A549 (cell line): ENCODE measurements at regions not wholly inside any gene's neighbourhood (a gene's known extent, or its start where the extent isn't known, plus 50 kb on each side); places are given as distances from the start of the nearest gene placed in this dataset.

ENCODE experiments used
- ATAC-seq, 2 experiments: fragments of 200-7000 bp in 1 of 2; fragments of >200 bp in 1 of 2; cut with Nextera tagmentation in 1 of 2; cut with Tn5 transposase in 1 of 2; 3 replicates each; pipeline versions ENCODE4 v1.8.0 to v1.9.1; 2018 to 2020; ENCODE audit warnings: mild to moderate bottlenecking in 1 of 2, moderate library complexity in 1 of 2
- CTCF ChIA-PET: fragments of 300-600 bp; sonication (Branson Sonifier 250); formaldehyde crosslinking; extraction: SDS; loops from one replicate; lab custom pipeline; 2021; ENCODE audit warnings: antibody characterized with exemption, inconsistent platforms; lab: Yijun Ruan, JAX
- POLR2A ChIA-PET: fragments of 350-600 bp; formaldehyde crosslinking; extraction: SDS; loops from one replicate; lab custom pipeline; 2021; ENCODE audit warnings: antibody characterized with exemption, inconsistent platforms; lab: Yijun Ruan, JAX
- DNase-seq, 2 experiments: peaks; one replicate each; pipeline versions ENCODE4 v3.0.0 to v3.0.0-alpha.2; 2011 to 2016; ENCODE audit warnings: low read depth in 1 of 2, low spot score in 1 of 2
- FAIRE-seq: peaks from 2 replicates; lab custom pipeline; 2011; peaks lifted over from hg19 to GRCh38; lab: Jason Lieb, UNC
- H3K27ac ChIP-seq, 2 experiments: fragments of >200 bp; sonication (Bioruptor Twin); formaldehyde crosslinking; 3 replicates each; pipeline ENCODE4 v1.5.1; 2016 to 2017
- H3K4me1 ChIP-seq: fragments of >200 bp; sonication (Bioruptor Twin); formaldehyde crosslinking; 3 replicates; pipeline ENCODE4 v1.6.1; 2016
- H3K4me2 ChIP-seq: fragments of >200 bp; sonication (Bioruptor Twin); formaldehyde crosslinking; 3 replicates; pipeline ENCODE4 v1.6.1; 2016
- H3K4me3 ChIP-seq: fragments of >200 bp; sonication (Bioruptor Twin); formaldehyde crosslinking; 3 replicates; pipeline ENCODE4 v1.5.1; 2016
- H3K9me3 ChIP-seq: fragments of >200 bp; sonication (Bioruptor Twin); formaldehyde crosslinking; 3 replicates; pipeline ENCODE4 v1.6.1; 2016
- BCL3 ChIP-seq: fragments of >200 bp; sonication (Bioruptor Twin); formaldehyde crosslinking; IDR thresholded peaks from 3 replicates; pipeline ENCODE4 v1.6.1; 2016
- BHLHE40 ChIP-seq: IDR thresholded peaks from 2 replicates; pipeline ENCODE4 v1.6.1; 2012; ENCODE audit warnings: low read depth, low read length, inconsistent platforms
- CBX8 ChIP-seq: fragments of 200-600 bp; sonication (generic); IDR thresholded peaks from 2 replicates; pipeline ENCODE4 v1.6.1; 2016
- CHD4 ChIP-seq: fragments of 200-600 bp; sonication (generic); IDR thresholded peaks from 2 replicates; pipeline ENCODE4 v1.6.1; 2016; ENCODE audit warnings: antibody characterized with exemption, mild to moderate bottlenecking, borderline replicate concordance
- E2F6 ChIP-seq: IDR thresholded peaks from 2 replicates; pipeline ENCODE4 v1.6.1; 2012; ENCODE audit warnings: low read depth, borderline replicate concordance
- EHF ChIP-seq: fragments of 250-450 bp; sonication (Bioruptor Pico); IDR thresholded peaks from 2 replicates; pipeline ENCODE4 v1.5.0; 2020; ENCODE audit warnings: mild to moderate bottlenecking
- FOSL2 ChIP-seq, 2 experiments: fragments of 450-650 bp in 1 of 2; fragments of >200 bp in 1 of 2; sonication (Bioruptor Twin) in 1 of 2; formaldehyde crosslinking; IDR thresholded peaks; 2 replicates each; pipeline versions ENCODE4 v1.5.0 to v1.6.1; 2016 to 2020; ENCODE audit warnings: mild to moderate bottlenecking in 1 of 2, moderate library complexity in 1 of 2
- HDAC2 ChIP-seq: fragments of 200-600 bp; sonication (generic); IDR thresholded peaks from 2 replicates; pipeline ENCODE4 v1.6.1; 2016
- HES2 ChIP-seq: fragments of >200 bp; sonication (Bioruptor Twin); formaldehyde crosslinking; IDR thresholded peaks from 2 replicates; pipeline ENCODE4 v1.6.1; 2016
- HOXA7 ChIP-seq: fragments of 250-450 bp; sonication (Bioruptor Pico); IDR thresholded peaks from 2 replicates; pipeline ENCODE4 v1.5.0; 2020; ENCODE audit warnings: mild to moderate bottlenecking, moderate library complexity
- HOXB5 ChIP-seq: fragments of 250-450 bp; sonication (Bioruptor Pico); IDR thresholded peaks from 2 replicates; pipeline ENCODE4 v1.5.0; 2020; ENCODE audit warnings: mild to moderate bottlenecking, moderate library complexity
- JUNB ChIP-seq: fragments of >200 bp; sonication (Bioruptor Twin); formaldehyde crosslinking; IDR thresholded peaks from 2 replicates; pipeline ENCODE4 v1.6.1; 2016
- KDM5A ChIP-seq: fragments of 200-600 bp; sonication (generic); IDR thresholded peaks from 2 replicates; pipeline ENCODE4 v1.6.1; 2016; ENCODE audit warnings: antibody characterized with exemption, mild to moderate bottlenecking
- MAFK ChIP-seq: fragments of 450-650 bp; IDR thresholded peaks from 2 replicates; pipeline ENCODE4 v1.6.1; 2014; ENCODE audit not compliant: partially characterized antibody
- MAX ChIP-seq: IDR thresholded peaks from 2 replicates; pipeline ENCODE4 v1.6.1; 2012
- MYC ChIP-seq: IDR thresholded peaks from 2 replicates; pipeline ENCODE4 v1.6.1; 2012; ENCODE audit warnings: mild to moderate bottlenecking, inconsistent platforms, low read length, improper control_type of control experiment, borderline replicate concordance
- NFE2L2 ChIP-seq: fragments of 150-350 bp; conservative IDR thresholded peaks from 2 replicates; pipeline ENCODE4 v1.6.1; 2014; ENCODE audit warnings: low read length
- RARB ChIP-seq: fragments of 250-450 bp; sonication (Bioruptor Pico); IDR thresholded peaks from 2 replicates; pipeline ENCODE4 v1.8.0; 2021; ENCODE audit warnings: mild to moderate bottlenecking, moderate library complexity
- RCOR1 ChIP-seq: fragments of 150-350 bp; IDR thresholded peaks from 2 replicates; pipeline ENCODE4 v1.6.1; 2014; ENCODE audit warnings: antibody characterized with exemption, low read length, low read depth
- RFX5 ChIP-seq: fragments of 450-650 bp; IDR thresholded peaks from 2 replicates; pipeline ENCODE4 v1.7.1; 2014; ENCODE audit warnings: antibody characterized with exemption, mild to moderate bottlenecking, moderate library complexity
- RNF2 ChIP-seq: fragments of 200-600 bp; sonication (generic); IDR thresholded peaks from 2 replicates; pipeline ENCODE4 v1.6.1; 2016; ENCODE audit warnings: low read depth, mild to moderate bottlenecking, antibody characterized with exemption, moderate library complexity, borderline replicate concordance
- TP53 ChIP-seq: fragments of 250-450 bp; sonication (Bioruptor Pico); IDR thresholded peaks from 2 replicates; pipeline ENCODE4 v1.5.0; 2021; ENCODE audit warnings: mild to moderate bottlenecking, moderate library complexity
- WGBS: methylation state at CpG from one replicate; pipeline ENCODE4 v1.1.6; 2017; ENCODE audit errors: missing lambda C conversion rate; 5-methylcytosine and 5-hydroxymethylcytosine counted together

GRCh38 chr21:27158967-27159366, 192.1 kb upstream of the ADAMTS5 start:
- no peak for ATAC-seq

GRCh38 chr21:27157097-27157496, 190.2 kb upstream of the ADAMTS5 start:
- FAIRE-seq (no peak), ATAC-seq (no peak), DNase-seq (no peak)
- WGBS, result 4% methylated on average over 7 of the region's 7 CpGs
- Histone ChIP-seq H3K27ac (no peak overlapping the region), H3K4me2 (no peak overlapping the region), H3K4me3 (no peak overlapping the region), H3K9me3 (no peaks in the 10 kb centered on the region), H3K4me1 (no peaks in the 10 kb centered on the region)
- TF ChIP-seq KDM5A (no peak), HES2 (no peak), E2F6 (no peak), HDAC2 (no peak), JUNB (no peak), RARB (CRISPR knock-in tag) (no peak), RNF2 (no peak)
- ChIA-PET POLR2A (no interaction called here), CTCF (no interaction called here)

More at GRCh38 chr21:27158967-27159366, 192.1 kb upstream of the ADAMTS5 start:
- WGBS, result 0% methylated on average over 6 of the region's 6 CpGs
- FAIRE-seq (no peak), DNase-seq (no peak)
- no peak overlapping the region for H3K4me3 ChIP-seq
- POLR2A ChIA-PET, result no interaction called here
- TF ChIP-seq RARB (CRISPR knock-in tag) (no peak), BCL3 (no peak), RNF2 (no peak), JUNB (no peak), RCOR1 (no peak), MAX (no peak), KDM5A (no peak)
- CTCF ChIA-PET, result no interaction called here
- no peak overlapping the region for H3K4me2 ChIP-seq
- H3K27ac ChIP-seq, result no peak overlapping the region
- H3K9me3 ChIP-seq, result no peaks in the 10 kb centered on the region
- no peaks in the 10 kb centered on the region for H3K4me1 ChIP-seq

GRCh38 chr21:27156666-27157065, 189.8 kb upstream of the ADAMTS5 start:
- ChIA-PET CTCF (no interaction called here), POLR2A (no interaction called here)
- TF ChIP-seq MAFK (no peak), HOXA7 (no peak), MYC (no peak), NFE2L2 (no peak), HOXB5 (CRISPR knock-in tag) (no peak), BCL3 (no peak), RFX5 (no peak), EHF (CRISPR knock-in tag) (no peak), BHLHE40 (no peak), CBX8 (no peak), CHD4 (no peak), FOSL2 (IDR thresholded peaks at IDR 0.05) (no peak), FOSL2 (CRISPR knock-in tag; IDR thresholded peaks at IDR 0.05) (no peak), TP53 (CRISPR knock-in tag) (no peak)
- WGBS, result 0% methylated on average over 1 of the region's 1 CpG
- ATAC-seq (no peak), FAIRE-seq (no peak), DNase-seq (no peak)
- Histone ChIP-seq H3K4me3 (no peak overlapping the region), H3K4me1 (no peaks in the 10 kb centered on the region), H3K9me3 (no peaks in the 10 kb centered on the region), H3K4me2 (no peak overlapping the region), H3K27ac (no peak overlapping the region)
